ENCODE measurements at regions not wholly inside any gene's neighbourhood (a gene's known extent, or its start where the extent isn't known, plus 50 kb on each side); places are given as distances from the start of the nearest gene placed in this dataset.

DNA sequence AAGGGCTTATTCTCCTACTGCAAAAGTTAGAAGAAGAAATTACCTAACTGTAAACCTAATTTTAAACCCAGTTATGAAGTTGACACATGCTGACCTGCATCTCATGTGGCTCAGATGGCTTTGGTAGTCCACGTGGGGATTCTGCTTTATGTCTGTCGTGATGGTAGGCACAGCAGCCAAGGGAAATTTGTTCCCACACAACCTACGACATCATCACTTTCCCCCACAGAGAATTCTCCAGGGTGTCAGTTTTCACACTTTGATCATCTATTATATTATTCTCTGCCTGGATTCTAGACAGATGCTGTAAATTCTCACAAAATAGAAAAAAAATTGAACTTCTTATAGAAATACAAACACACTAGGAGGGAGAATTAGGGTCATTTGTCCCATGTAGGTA, 70.6 kb downstream of the PTHLH start:
- TF ChIP-seq, protein P1, sequence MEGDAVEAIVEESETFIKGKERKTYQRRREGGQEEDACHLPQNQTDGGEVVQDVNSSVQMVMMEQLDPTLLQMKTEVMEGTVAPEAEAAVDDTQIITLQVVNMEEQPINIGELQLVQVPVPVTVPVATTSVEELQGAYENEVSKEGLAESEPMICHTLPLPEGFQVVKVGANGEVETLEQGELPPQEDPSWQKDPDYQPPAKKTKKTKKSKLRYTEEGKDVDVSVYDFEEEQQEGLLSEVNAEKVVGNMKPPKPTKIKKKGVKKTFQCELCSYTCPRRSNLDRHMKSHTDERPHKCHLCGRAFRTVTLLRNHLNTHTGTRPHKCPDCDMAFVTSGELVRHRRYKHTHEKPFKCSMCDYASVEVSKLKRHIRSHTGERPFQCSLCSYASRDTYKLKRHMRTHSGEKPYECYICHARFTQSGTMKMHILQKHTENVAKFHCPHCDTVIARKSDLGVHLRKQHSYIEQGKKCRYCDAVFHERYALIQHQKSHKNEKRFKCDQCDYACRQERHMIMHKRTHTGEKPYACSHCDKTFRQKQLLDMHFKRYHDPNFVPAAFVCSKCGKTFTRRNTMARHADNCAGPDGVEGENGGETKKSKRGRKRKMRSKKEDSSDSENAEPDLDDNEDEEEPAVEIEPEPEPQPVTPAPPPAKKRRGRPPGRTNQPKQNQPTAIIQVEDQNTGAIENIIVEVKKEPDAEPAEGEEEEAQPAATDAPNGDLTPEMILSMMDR (IDR thresholded peaks at IDR 0.05): no peak
- no peak for TF ChIP-seq POLR2AphosphoS5 (IDR thresholded peaks at IDR 0.05)

All from prostate gland (tissue), 2 donors.